Kidney epithelial cell (primary cell): ENCODE measurements at regions not wholly inside any gene's neighbourhood (a gene's known extent, or its start where the extent isn't known, plus 50 kb on each side); places are given as distances from the start of the nearest gene placed in this dataset.

ENCODE experiments used
- DNase-seq: peaks from one replicate; pipeline ENCODE4 v3.0.0-alpha.2; 2010; ENCODE audit warnings: low read depth
- H3K27me3 ChIP-seq: 2 replicates; pipeline ENCODE4 v1.6.0; 2011; ENCODE audit warnings: low read length; ENCODE audit not compliant: control insufficient read depth, insufficient read depth
- H3K36me3 ChIP-seq: 2 replicates; pipeline ENCODE4 v1.5.1; 2011; ENCODE audit warnings: low read length; ENCODE audit not compliant: control insufficient read depth, insufficient read depth
- H3K4me3 ChIP-seq: 2 replicates; pipeline ENCODE4 v1.5.1; 2011; ENCODE audit warnings: low read depth, mild to moderate bottlenecking, control low read depth, low read length
- CTCF ChIP-seq: IDR thresholded peaks from 2 replicates; pipeline ENCODE4 v1.5.1; 2011; ENCODE audit warnings: mild to moderate bottlenecking, moderate library complexity, low read length, control low read depth, inconsistent platforms; ENCODE audit not compliant: insufficient read depth, poor library complexity, severe bottlenecking

GRCh38 chr21:34215911-34216717 lies 142.7 kb downstream of the MRPS6 start:
- no peak for DNase-seq
- H3K27me3 ChIP-seq: no peaks in the 10 kb centered on the region
- H3K36me3 ChIP-seq: no peaks in the 10 kb centered on the region
- no peak for TF ChIP-seq CTCF
- no peak overlapping the region for H3K4me3 ChIP-seq

- no peak for DNase-seq
- Histone ChIP-seq H3K36me3 (no peaks in the 10 kb centered on the region), H3K4me3 (no peak overlapping the region), H3K27me3 (no peaks in the 10 kb centered on the region)
- TF ChIP-seq CTCF: no peak
Measured at GRCh38 chr21:34216718-34217032, 143.3 kb downstream of the MRPS6 start.

GRCh38 chr21:34217263-34217662 lies 143.9 kb downstream of the MRPS6 start:
- no peaks in the 10 kb centered on the region for H3K27me3 ChIP-seq
- no peak for TF ChIP-seq CTCF

GRCh38 chr21:34219334-34220060 lies 144.3 kb upstream of the KCNE2 start:
- Histone ChIP-seq H3K27me3 (no peaks in the 10 kb centered on the region), H3K4me3 (no peak overlapping the region), H3K36me3 (no peaks in the 10 kb centered on the region)
- DNase-seq: no peak
- TF ChIP-seq CTCF: no peak

More at GRCh38 chr21:34217263-34217662, 143.9 kb downstream of the MRPS6 start:
- Histone ChIP-seq H3K4me3 (no peak overlapping the region), H3K36me3 (no peaks in the 10 kb centered on the region)
- no peak for DNase-seq

GRCh38 chr21:34220556-34221195 lies 143.1 kb upstream of the KCNE2 start:
- DNase-seq: no peak
- no peak overlapping the region for H3K4me3 ChIP-seq
- H3K27me3 ChIP-seq: no peaks in the 10 kb centered on the region
- H3K36me3 ChIP-seq: no peaks in the 10 kb centered on the region
- no peak for TF ChIP-seq CTCF
